Gastrocnemius medialis (tissue), 4 donors: ENCODE measurements at regions not wholly inside any gene's neighbourhood (a gene's known extent, or its start where the extent isn't known, plus 50 kb on each side); places are given as distances from the start of the nearest gene placed in this dataset.

Experiments used
- ATAC-seq, 2 donors: fragments of 150-250 bp; one replicate each; pipeline ENCODE4 v1.9.1; 2016
- DNase-seq, 2 donors: peaks; one replicate each; pipeline ENCODE4 v3.0.0-alpha.2; 2019
- H3K27ac ChIP-seq, 4 donors: fragments of 200-600 bp; sonication (generic); 1 replicate in 1 of 4; 2 replicates in 3 of 4; pipeline ENCODE4 v1.5.1; 2016 to 2018; ENCODE audit warnings: mild to moderate bottlenecking in 2 of 4, moderate library complexity in 1 of 4
- H3K27me3 ChIP-seq, 3 donors: fragments of 200-600 bp; sonication (generic) in 2 of 3; 1 replicate in 1 of 3; 2 replicates in 2 of 3; pipeline versions ENCODE4 v1.5.1 to v1.6.0; 2016 to 2019; ENCODE audit warnings: mild to moderate bottlenecking in 1 of 3, moderate library complexity in 1 of 3
- H3K36me3 ChIP-seq, 2 donors: fragments of 200-600 bp; sonication (generic) in 1 of 2; one replicate each; pipeline ENCODE4 v1.5.1; 2017 to 2018
- H3K4me1 ChIP-seq, 2 donors: fragments of 200-600 bp; sonication (generic) in 1 of 2; one replicate each; pipeline ENCODE4 v1.5.1; 2016 to 2017; ENCODE audit warnings: mild to moderate bottlenecking in 2 of 2
- H3K4me3 ChIP-seq, 4 donors: fragments of 200-600 bp; sonication (generic) in 3 of 4; 1 replicate in 1 of 4; 2 replicates in 3 of 4; pipeline ENCODE4 v1.5.1; 2016 to 2019; ENCODE audit warnings: mild to moderate bottlenecking in 2 of 4
- H3K9me3 ChIP-seq, 3 donors: fragments of 200-600 bp; sonication (generic) in 2 of 3; 1 replicate in 1 of 3; 2 replicates in 2 of 3; pipeline ENCODE4 v1.5.1; 2016 to 2019
- POLR2A ChIP-seq, 2 donors: fragments of 450-650 bp; IDR thresholded peaks; one replicate each; pipeline ENCODE4 v1.6.1; 2017; ENCODE audit warnings: antibody characterized with exemption in 2 of 2, mild to moderate bottlenecking in 2 of 2, moderate library complexity in 2 of 2
- in situ Hi-C, 4 donors: fragments of 200-750 bp; cut with MboI; loops; one replicate each; pipeline versions ENCODE4 v1.15.0 to v1.8.0; 2017; ENCODE audit warnings: low sequenced_read_pairs in 4 of 4
- intact Hi-C: fragments of 100-400 bp; cut with DNase I; formaldehyde crosslinking; loops from one replicate; pipeline ENCODE4 v1.15.1; 2023; ENCODE audit warnings: low total_unique reads
- TF ChIP-seq, protein P1 (sequence below), 5 experiments: fragments of 450-650 bp in 3 of 5; fragments of 200-600 bp in 2 of 5; sonication (generic) in 2 of 5; IDR thresholded peaks in 4 of 5; conservative IDR thresholded peaks in 1 of 5; 1 replicate in 4 of 5; 2 replicates in 1 of 5; pipeline ENCODE4 v1.5.1; 2016 to 2019; ENCODE audit warnings: antibody characterized with exemption in 5 of 5, mild to moderate bottlenecking in 3 of 5, moderate library complexity in 3 of 5

GRCh38 chr15:38042707-38043445 is 108.4 kb downstream of the TMCO5A start:
- H3K36me3 ChIP-seq: no peaks in the 10 kb centered on the region
- TF ChIP-seq POLR2A (IDR thresholded peaks at IDR 0.05): no peak
- TF ChIP-seq, protein P1, sequence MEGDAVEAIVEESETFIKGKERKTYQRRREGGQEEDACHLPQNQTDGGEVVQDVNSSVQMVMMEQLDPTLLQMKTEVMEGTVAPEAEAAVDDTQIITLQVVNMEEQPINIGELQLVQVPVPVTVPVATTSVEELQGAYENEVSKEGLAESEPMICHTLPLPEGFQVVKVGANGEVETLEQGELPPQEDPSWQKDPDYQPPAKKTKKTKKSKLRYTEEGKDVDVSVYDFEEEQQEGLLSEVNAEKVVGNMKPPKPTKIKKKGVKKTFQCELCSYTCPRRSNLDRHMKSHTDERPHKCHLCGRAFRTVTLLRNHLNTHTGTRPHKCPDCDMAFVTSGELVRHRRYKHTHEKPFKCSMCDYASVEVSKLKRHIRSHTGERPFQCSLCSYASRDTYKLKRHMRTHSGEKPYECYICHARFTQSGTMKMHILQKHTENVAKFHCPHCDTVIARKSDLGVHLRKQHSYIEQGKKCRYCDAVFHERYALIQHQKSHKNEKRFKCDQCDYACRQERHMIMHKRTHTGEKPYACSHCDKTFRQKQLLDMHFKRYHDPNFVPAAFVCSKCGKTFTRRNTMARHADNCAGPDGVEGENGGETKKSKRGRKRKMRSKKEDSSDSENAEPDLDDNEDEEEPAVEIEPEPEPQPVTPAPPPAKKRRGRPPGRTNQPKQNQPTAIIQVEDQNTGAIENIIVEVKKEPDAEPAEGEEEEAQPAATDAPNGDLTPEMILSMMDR (IDR thresholded peaks at IDR 0.05 in 4 of 5, conservative IDR thresholded peaks at IDR 0.05 in 1 of 5): no peak
- in situ Hi-C loops (no loop called here), intact Hi-C loops (no loop called here)
- H3K27ac ChIP-seq: no peak overlapping the region
- no peaks in the 10 kb centered on the region for H3K27me3 ChIP-seq
- no peaks in the 10 kb centered on the region for H3K9me3 ChIP-seq
- no peaks in the 10 kb centered on the region for H3K4me1 ChIP-seq
- no peak for DNase-seq
- ATAC-seq: no peak
- H3K4me3 ChIP-seq: no peak overlapping the region

- Histone ChIP-seq H3K36me3 (no peaks in the 10 kb centered on the region), H3K4me3 (no peak overlapping the region), H3K9me3 (no peaks in the 10 kb centered on the region), H3K27me3 (no peaks in the 10 kb centered on the region), H3K4me1 (no peaks in the 10 kb centered on the region), H3K27ac (no peak overlapping the region)
- TF ChIP-seq, protein P1 (IDR thresholded peaks at IDR 0.05 in 4 of 5, conservative IDR thresholded peaks at IDR 0.05 in 1 of 5): no peak
- no peak for TF ChIP-seq POLR2A (IDR thresholded peaks at IDR 0.05)
- intact Hi-C loops: no loop called here
- no peak for DNase-seq
- ATAC-seq: no peak
- in situ Hi-C loops: no loop called here
These were observed 112.0 kb downstream of the TMCO5A start for GRCh38 chr15:38046257-38047051.

- DNase-seq (no peak), ATAC-seq (no peak)
- H3K4me1 ChIP-seq: no peaks in the 10 kb centered on the region
- H3K27me3 ChIP-seq: no peaks in the 10 kb centered on the region
- no peak for TF ChIP-seq POLR2A (IDR thresholded peaks at IDR 0.05)
- H3K27ac ChIP-seq: no peak overlapping the region
- intact Hi-C loops: no loop called here
- no peak overlapping the region for H3K4me3 ChIP-seq
- in situ Hi-C loops: no loop called here
- H3K36me3 ChIP-seq: no peaks in the 10 kb centered on the region
- H3K9me3 ChIP-seq: no peaks in the 10 kb centered on the region
These were observed 113.6 kb downstream of the TMCO5A start for GRCh38 chr15:38048001-38048455.

GRCh38 chr15:38049891-38050290 is 115.5 kb downstream of the TMCO5A start:
- Histone ChIP-seq H3K9me3 (no peaks in the 10 kb centered on the region), H3K4me1 (no peaks in the 10 kb centered on the region), H3K4me3 (no peak overlapping the region), H3K27me3 (no peaks in the 10 kb centered on the region), H3K27ac (no peak overlapping the region), H3K36me3 (no peaks in the 10 kb centered on the region)
- intact Hi-C loops: no loop called here
- in situ Hi-C loops: no loop called here
- TF ChIP-seq, protein P1 (IDR thresholded peaks at IDR 0.05 in 4 of 5, conservative IDR thresholded peaks at IDR 0.05 in 1 of 5): no peak
- no peak for TF ChIP-seq POLR2A (IDR thresholded peaks at IDR 0.05)
- no peak for DNase-seq
- no peak for ATAC-seq
